ENCODE measurements at regions not wholly inside any gene's neighbourhood (a gene's known extent, or its start where the extent isn't known, plus 50 kb on each side); places are given as distances from the start of the nearest gene placed in this dataset.

DNA sequence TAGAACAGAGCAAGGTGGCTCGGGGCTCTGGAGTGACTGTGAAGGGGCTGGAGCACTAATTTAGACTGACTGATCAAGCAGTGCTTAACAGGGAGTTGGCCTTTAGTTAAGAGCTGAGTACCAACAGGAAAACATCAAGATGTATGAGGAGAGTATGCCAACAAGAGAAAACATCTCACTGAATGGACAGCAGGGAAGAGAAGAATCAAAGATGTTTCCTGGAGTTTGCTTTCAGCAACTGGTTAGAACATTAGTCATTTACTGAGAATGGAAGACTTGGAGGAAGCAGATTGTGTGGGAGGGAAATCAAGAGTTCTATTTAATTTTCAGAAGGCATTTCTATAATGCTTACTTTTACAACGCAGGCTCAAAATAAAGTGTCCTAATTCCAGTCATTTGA, 259.3 kb downstream of the ADAMTS20 start:
- TF ChIP-seq EZH2 (IDR thresholded peaks at IDR 0.05; ENCODE audit: low read length, unreplicated experiment) (no peak), EZH2phosphoT487 (IDR thresholded peaks at IDR 0.05; ENCODE audit: borderline replicate concordance, low read length) (no peak)
- TF ChIP-seq, protein P1, sequence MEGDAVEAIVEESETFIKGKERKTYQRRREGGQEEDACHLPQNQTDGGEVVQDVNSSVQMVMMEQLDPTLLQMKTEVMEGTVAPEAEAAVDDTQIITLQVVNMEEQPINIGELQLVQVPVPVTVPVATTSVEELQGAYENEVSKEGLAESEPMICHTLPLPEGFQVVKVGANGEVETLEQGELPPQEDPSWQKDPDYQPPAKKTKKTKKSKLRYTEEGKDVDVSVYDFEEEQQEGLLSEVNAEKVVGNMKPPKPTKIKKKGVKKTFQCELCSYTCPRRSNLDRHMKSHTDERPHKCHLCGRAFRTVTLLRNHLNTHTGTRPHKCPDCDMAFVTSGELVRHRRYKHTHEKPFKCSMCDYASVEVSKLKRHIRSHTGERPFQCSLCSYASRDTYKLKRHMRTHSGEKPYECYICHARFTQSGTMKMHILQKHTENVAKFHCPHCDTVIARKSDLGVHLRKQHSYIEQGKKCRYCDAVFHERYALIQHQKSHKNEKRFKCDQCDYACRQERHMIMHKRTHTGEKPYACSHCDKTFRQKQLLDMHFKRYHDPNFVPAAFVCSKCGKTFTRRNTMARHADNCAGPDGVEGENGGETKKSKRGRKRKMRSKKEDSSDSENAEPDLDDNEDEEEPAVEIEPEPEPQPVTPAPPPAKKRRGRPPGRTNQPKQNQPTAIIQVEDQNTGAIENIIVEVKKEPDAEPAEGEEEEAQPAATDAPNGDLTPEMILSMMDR (conservative IDR thresholded peaks at IDR 0.05; ENCODE audit: low read depth, low read length) = no peak

Measured in PC-3 (cell line).